ENCODE measurements at regions not wholly inside any gene's neighbourhood (a gene's known extent, or its start where the extent isn't known, plus 50 kb on each side); places are given as distances from the start of the nearest gene placed in this dataset.
A peak's percentile ranks its signal among the peaks of the same experiment; 100 is the strongest.

- H3K9me2 ChIP-seq (replicated peaks; ENCODE audit: low read length), result no peaks in the 10 kb centered on the region
- no peak for TF ChIP-seq CTCF (conservative IDR thresholded peaks at IDR 0.05; ENCODE audit: low read depth, low read length)
- no peak for TF ChIP-seq EZH2phosphoT487 (IDR thresholded peaks at IDR 0.05; ENCODE audit: borderline replicate concordance, low read length)
- TF ChIP-seq EZH2 (IDR thresholded peaks at IDR 0.05; ENCODE audit: low read length, unreplicated experiment), result no peak
- no peaks in the 10 kb centered on the region for H3F3A ChIP-seq (ENCODE audit: low read length, unreplicated experiment)
- no peaks in the 10 kb centered on the region for H3K36me3 ChIP-seq (ENCODE audit: low read depth, low read length)
- no peak for ATAC-seq
- no peaks in the 10 kb centered on the region for H4K20me1 ChIP-seq (ENCODE audit: low read length)
- ChIA-PET POLR2A (ENCODE audit: unreplicated experiment) (no interaction called here), CTCF (no interaction called here)
- no peak overlapping the region for H3K4me2 ChIP-seq (ENCODE audit: low read length)
- H3K4me3 ChIP-seq (ENCODE audit: low read length), result no peak overlapping the region
- DNase-seq, result no peak
- H3K9ac ChIP-seq (ENCODE audit: low read length), result no peak overlapping the region
- no peaks in the 10 kb centered on the region for H3K27me3 ChIP-seq (ENCODE audit: low read length)
- H3K4me1 ChIP-seq (ENCODE audit: insufficient read depth, low read length), result peaks cover 16% of the 10 kb centered on the region
- no peak overlapping the region for H3K27ac ChIP-seq (ENCODE audit: low read length)
- no peaks in the 10 kb centered on the region for H3K9me3 ChIP-seq (ENCODE audit: low read length)
- BruUV-seq (replicated peaks), result no TSS peak
- H2AFZ ChIP-seq (ENCODE audit: low read length), result no peak overlapping the region
- intact Hi-C loops (cut with micrococcal nuclease), result no loop called here
- H3K79me2 ChIP-seq (ENCODE audit: low read length), result no peaks in the 10 kb centered on the region
These were observed 214.4 kb upstream of the STXBP5 start for GRCh38 chr6:146989860-146990259.

- DNase-seq (no peak), ATAC-seq (no peak)
- H3K27ac ChIP-seq (ENCODE audit: low read length), result no peak overlapping the region
- intact Hi-C loops (cut with micrococcal nuclease), result no loop called here
- H3K79me2 ChIP-seq (ENCODE audit: low read length), result no peaks in the 10 kb centered on the region
- TF ChIP-seq CTCF (conservative IDR thresholded peaks at IDR 0.05; ENCODE audit: low read depth, low read length), result no peak
- TF ChIP-seq EZH2 (IDR thresholded peaks at IDR 0.05; ENCODE audit: low read length, unreplicated experiment), result no peak
- TF ChIP-seq EZH2phosphoT487 (IDR thresholded peaks at IDR 0.05; ENCODE audit: borderline replicate concordance, low read length), result no peak
- H3K9ac ChIP-seq (ENCODE audit: low read length), result no peak overlapping the region
- H2AFZ ChIP-seq (ENCODE audit: low read length), result no peak overlapping the region
- CTCF ChIA-PET, result no interaction called here
- H3K4me2 ChIP-seq (ENCODE audit: low read length), result no peak overlapping the region
- BruUV-seq (replicated peaks), result no TSS peak
- POLR2A ChIA-PET (ENCODE audit: unreplicated experiment), result no interaction called here
- H3K9me3 ChIP-seq (ENCODE audit: low read length), result no peaks in the 10 kb centered on the region
- no peaks in the 10 kb centered on the region for H3F3A ChIP-seq (ENCODE audit: low read length, unreplicated experiment)
- no peaks in the 10 kb centered on the region for H3K36me3 ChIP-seq (ENCODE audit: low read depth, low read length)
- no peaks in the 10 kb centered on the region for H4K20me1 ChIP-seq (ENCODE audit: low read length)
- no peaks in the 10 kb centered on the region for H3K27me3 ChIP-seq (ENCODE audit: low read length)
- H3K4me1 ChIP-seq (ENCODE audit: insufficient read depth, low read length), result peaks cover 13% of the 10 kb centered on the region
- no peak overlapping the region for H3K4me3 ChIP-seq (ENCODE audit: low read length)
- H3K9me2 ChIP-seq (replicated peaks; ENCODE audit: low read length), result no peaks in the 10 kb centered on the region
These were observed 213.9 kb upstream of the STXBP5 start for GRCh38 chr6:146990284-146990683.

GRCh38 chr6:146990821-146991798 is 213.1 kb upstream of the STXBP5 start:
- H3K27ac ChIP-seq (ENCODE audit: low read length), result 0 out of 2 replicates have a peak overlapping the region, but pooled peaks have one; percentile 21
- no peak overlapping the region for H3K4me3 ChIP-seq (ENCODE audit: low read length)
- no peaks in the 10 kb centered on the region for H3K9me3 ChIP-seq (ENCODE audit: low read length)
- no peak overlapping the region; the same call in 1 of the 2 replicates for H3K4me2 ChIP-seq (ENCODE audit: low read length)
- H4K20me1 ChIP-seq (ENCODE audit: low read length), result no peaks in the 10 kb centered on the region
- intact Hi-C loops (cut with micrococcal nuclease), result no loop called here
- no peaks in the 10 kb centered on the region for H3K79me2 ChIP-seq (ENCODE audit: low read length)
- ChIA-PET CTCF (interaction anchor here (0.6 kb wide), 1 partner anchor 60 kb away, joined by 7 read pairs; no protein-coding TSS in a partner anchor), POLR2A (ENCODE audit: unreplicated experiment) (interaction anchor here (0.6 kb wide), 1 partner anchor 19 kb away, joined by 7 read pairs; no protein-coding TSS in a partner anchor)
- H3K36me3 ChIP-seq (ENCODE audit: low read depth, low read length), result no peaks in the 10 kb centered on the region
- peaks cover 13% of the 10 kb centered on the region for H3K4me1 ChIP-seq (ENCODE audit: insufficient read depth, low read length)
- no peak overlapping the region for H2AFZ ChIP-seq (ENCODE audit: low read length)
- H3F3A ChIP-seq (ENCODE audit: low read length, unreplicated experiment), result no peaks in the 10 kb centered on the region
- no TSS peak for BruUV-seq (replicated peaks)
- peak; percentile 67 for DNase-seq
- H3K9ac ChIP-seq (ENCODE audit: low read length), result no peak overlapping the region
- H3K27me3 ChIP-seq (ENCODE audit: low read length), result no peaks in the 10 kb centered on the region
- TF ChIP-seq EZH2 (IDR thresholded peaks at IDR 0.05; ENCODE audit: low read length, unreplicated experiment) (no peak), CTCF (conservative IDR thresholded peaks at IDR 0.05; ENCODE audit: low read depth, low read length) (no peak), EZH2phosphoT487 (IDR thresholded peaks at IDR 0.05; ENCODE audit: borderline replicate concordance, low read length) (no peak)
- no peaks in the 10 kb centered on the region for H3K9me2 ChIP-seq (replicated peaks; ENCODE audit: low read length)
- ATAC-seq, result peak; percentile 67

All from PC-3 (cell line).